AG04449 (cell line): ENCODE measurements at regions not wholly inside any gene's neighbourhood (a gene's known extent, or its start where the extent isn't known, plus 50 kb on each side); places are given as distances from the start of the nearest gene placed in this dataset.
"Not testable (repeated sequence)": the region's sequence is repeated elsewhere in the genome, so short reads cannot be mapped to it uniquely, and the experiment has no call there.

ENCODE experiments used
- CTCF ChIA-PET: fragments of 350-600 bp; formaldehyde crosslinking; extraction: SDS; loops from one replicate; lab custom pipeline; 2021; ENCODE audit warnings: antibody characterized with exemption; lab: Yijun Ruan, JAX
- POLR2A ChIA-PET: fragments of 400-600, 350-600 bp; formaldehyde crosslinking; extraction: SDS; loops from one replicate; lab custom pipeline; 2020; ENCODE audit warnings: antibody characterized with exemption, inconsistent platforms; lab: Yijun Ruan, JAX
- DNase-seq: peaks from one replicate; pipeline ENCODE4 v3.0.0-alpha.2; 2010; ENCODE audit warnings: low read depth, low spot score
- H3K4me3 ChIP-seq: 2 replicates; pipeline ENCODE4 v1.5.1; 2011; ENCODE audit warnings: low read depth, mild to moderate bottlenecking, control low read depth, low read length

DNA sequence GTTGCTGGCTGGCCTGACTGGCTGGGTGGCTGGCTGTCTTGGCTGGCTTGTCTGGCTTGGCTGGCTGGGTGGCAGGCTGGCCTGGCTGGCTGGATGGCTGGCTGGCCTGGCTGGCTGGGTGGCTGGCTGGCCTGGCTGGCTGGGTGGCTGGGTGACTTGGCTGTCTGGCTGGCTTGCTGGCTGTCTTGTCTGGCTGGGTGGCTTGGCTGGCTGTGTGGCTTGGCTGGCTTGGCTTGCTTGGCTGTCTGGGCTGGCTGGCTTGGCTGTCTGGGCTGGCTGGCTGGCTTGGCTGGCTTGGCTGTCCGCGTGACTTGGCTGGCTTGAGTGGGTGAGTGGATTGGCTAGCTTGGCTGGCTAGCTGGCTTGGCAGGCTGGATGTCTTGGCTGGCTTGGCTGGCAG lies 2835.6 kb downstream of the RPIA start:
- DNase-seq, CTCF ChIA-PET, H3K4me3 ChIP-seq, POLR2A ChIA-PET: not testable (repeated sequence)

DNA sequence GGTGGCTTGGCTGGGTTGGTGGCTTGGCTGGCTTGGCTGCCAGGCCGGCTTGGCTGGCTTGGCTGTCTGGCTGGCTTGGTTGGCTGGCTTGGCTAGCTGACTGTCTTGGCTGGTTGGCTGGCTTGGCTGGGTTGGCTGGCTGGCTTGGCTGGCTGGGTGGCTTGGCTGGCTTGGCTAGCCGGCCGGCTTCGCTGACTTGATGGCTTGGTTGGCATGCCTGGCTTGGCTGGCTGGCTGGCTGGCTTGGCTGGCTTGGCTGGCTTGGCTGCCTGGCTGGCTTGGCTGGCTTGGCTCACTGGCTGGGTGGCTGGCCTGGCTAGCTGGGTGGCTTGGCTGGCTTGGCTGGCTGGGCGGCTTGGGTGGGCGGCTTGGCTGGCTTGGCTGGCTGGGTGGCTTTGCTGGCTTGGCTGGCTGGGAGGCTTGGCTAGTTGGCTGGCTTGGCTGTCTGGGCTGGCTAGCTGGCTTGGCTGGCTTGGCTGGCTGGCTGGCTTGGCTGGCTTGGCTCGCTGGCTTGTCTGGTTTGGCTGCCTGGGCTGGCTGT lies 2836.1 kb downstream of the RPIA start:
- POLR2A ChIA-PET, H3K4me3 ChIP-seq, DNase-seq, CTCF ChIA-PET: not testable (repeated sequence)

DNA sequence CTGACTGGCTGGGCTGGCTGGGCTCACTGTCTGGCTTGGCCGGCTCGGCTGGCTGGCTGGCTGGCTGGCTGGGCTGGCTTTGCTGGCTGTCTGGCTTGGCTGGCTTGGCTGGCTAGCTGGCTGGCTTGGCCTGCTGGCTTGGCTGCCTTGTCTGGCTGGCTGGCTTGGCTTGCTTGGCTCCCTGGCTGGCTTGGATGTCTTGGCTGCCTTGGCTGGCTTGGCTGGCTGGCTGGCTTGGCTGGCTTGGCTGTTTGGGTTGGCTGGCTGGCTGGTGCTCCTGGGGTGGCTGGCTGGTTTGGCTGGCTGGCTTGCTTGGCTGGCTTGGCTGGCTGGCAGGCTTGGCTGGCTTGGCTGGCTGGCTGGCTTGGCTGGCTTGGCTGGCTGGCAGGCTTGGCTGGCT lies 2836.9 kb downstream of the RPIA start:
- CTCF ChIA-PET, H3K4me3 ChIP-seq, DNase-seq, POLR2A ChIA-PET: not testable (repeated sequence)

GRCh38 chr2:91536109-91536508 lies 2844.6 kb downstream of the RPIA start:
- DNase-seq, CTCF ChIA-PET, H3K4me3 ChIP-seq, POLR2A ChIA-PET: not testable (repeated sequence)

DNA sequence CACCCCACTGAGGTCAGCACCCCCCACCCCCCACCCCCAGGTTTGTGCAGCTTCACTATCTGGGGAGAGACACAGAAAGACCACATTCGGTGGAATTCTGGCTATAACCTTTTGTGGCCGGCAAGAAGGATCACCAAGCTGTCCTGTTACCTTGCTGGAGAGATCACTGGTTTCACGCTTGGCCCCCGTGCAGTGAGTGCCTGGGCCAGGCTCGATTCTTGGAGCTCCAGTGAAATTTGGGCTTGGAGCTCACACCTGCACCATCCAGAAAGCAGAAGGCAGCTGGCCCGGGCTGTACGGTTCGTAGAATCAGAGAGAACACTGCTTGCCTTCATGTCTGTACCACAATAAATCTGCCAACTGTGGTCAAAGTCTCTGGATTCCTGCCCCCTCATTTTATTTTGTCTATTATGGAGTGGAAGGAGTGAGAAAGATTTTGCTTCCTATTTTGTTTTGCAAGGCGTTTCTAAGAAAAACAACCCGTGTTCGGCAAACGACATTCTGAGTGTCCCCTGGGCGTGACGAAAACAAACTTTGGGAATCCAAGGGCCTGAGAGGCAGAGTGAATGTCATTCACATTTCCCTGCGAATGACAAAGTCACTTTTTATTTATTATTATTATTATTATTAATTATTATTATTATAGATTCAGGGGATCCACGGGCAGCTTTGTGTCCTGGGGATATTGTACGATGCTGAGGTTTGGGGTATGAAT lies 2845.2 kb downstream of the RPIA start:
- H3K4me3 ChIP-seq, CTCF ChIA-PET, POLR2A ChIA-PET, DNase-seq: not testable (repeated sequence)

- CTCF ChIA-PET, H3K4me3 ChIP-seq, POLR2A ChIA-PET, DNase-seq: not testable (repeated sequence)
Measured at GRCh38 chr2:91549316-91549715, 2857.8 kb downstream of the RPIA start.

GRCh38 chr2:91558234-91558633 lies 2866.8 kb downstream of the RPIA start:
- CTCF ChIA-PET, DNase-seq, H3K4me3 ChIP-seq, POLR2A ChIA-PET: not testable (repeated sequence)

DNA sequence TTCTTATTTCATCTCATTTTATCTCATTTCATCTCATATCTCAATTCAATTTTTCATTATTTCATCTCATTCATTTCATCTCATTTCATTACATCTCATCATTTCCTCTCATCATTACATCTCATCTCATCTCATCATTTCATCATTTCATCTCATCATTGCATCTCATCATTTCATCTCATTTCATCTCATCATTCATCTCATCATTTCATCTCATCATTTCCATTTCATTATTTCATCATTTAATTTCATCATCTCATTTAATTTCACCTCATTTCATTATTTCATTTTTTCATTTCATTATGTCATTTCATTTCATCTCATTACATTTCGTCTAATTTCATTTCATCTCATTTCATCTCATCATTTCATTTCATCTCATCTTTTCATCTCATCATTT lies 2867.8 kb downstream of the RPIA start:
- H3K4me3 ChIP-seq, DNase-seq, POLR2A ChIA-PET, CTCF ChIA-PET: not testable (repeated sequence)

- DNase-seq, POLR2A ChIA-PET, H3K4me3 ChIP-seq, CTCF ChIA-PET: not testable (repeated sequence)
Measured at GRCh38 chr2:91559886-91560614, 2868.6 kb downstream of the RPIA start.

DNA sequence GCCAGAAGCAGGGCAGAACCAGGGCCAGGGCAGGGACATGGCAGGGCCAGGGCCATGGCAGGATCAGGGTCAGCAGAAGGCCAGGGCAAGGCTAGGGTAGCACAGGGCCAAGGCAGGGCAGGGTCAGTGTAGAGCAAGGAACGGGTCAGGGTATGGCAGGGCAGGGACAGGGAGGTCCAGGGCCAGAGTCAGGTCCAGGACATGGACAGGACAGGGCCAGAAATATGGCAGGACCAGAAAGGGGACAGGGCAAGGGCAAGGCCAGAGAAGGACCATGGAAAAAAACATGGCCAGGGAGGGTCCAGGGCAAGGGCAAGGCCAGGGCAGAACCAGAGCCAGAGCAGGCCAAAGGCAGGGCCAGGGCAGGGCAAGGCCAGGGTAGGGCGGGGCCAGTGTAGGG lies 2870.7 kb downstream of the RPIA start:
- DNase-seq, POLR2A ChIA-PET, H3K4me3 ChIP-seq, CTCF ChIA-PET: not testable (repeated sequence)

- POLR2A ChIA-PET, DNase-seq, H3K4me3 ChIP-seq, CTCF ChIA-PET: not testable (repeated sequence)
Measured at GRCh38 chr2:91564700-91565099, 2873.2 kb downstream of the RPIA start.

DNA sequence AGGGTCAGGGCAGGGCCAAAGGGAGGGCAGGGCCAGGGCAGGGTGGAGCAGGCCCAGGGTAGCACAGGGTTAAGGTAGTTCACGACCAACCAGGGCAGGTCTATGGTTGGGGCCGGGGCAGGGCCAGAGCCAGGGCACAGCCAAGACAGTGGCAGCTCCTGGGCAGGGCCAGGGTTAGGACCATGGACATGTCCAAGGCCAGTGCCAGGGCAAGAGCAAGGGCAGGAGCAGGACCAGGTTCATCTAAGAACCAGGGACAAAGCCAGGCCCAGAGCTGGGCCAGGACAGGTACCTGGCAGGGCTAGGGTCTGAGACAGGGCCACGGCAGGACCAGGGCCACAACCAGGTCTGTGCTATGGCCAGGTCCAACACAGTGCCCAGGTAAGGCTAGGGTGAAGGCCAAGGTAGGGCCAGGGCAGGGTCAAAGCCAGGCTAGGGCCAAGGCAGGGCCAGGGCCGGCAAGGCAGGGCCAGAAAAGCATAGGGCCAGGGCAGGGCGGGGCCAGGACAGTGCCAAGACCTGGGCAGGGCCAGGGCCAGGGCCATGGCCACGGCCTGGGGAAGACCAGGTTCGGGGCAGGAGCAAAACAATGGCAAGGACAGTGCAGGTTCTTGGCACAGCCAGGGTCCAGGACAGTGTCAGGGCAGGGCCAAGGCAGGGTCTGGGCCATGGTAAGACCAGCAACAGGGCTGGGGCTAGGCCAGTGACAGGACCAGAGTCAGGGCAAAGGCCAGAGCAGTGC lies 2874.4 kb downstream of the RPIA start:
- POLR2A ChIA-PET, CTCF ChIA-PET, H3K4me3 ChIP-seq, DNase-seq: not testable (repeated sequence)

- CTCF ChIA-PET, DNase-seq, POLR2A ChIA-PET, H3K4me3 ChIP-seq: not testable (repeated sequence)
Measured at GRCh38 chr2:91566611-91567010, 2875.1 kb downstream of the RPIA start.

DNA sequence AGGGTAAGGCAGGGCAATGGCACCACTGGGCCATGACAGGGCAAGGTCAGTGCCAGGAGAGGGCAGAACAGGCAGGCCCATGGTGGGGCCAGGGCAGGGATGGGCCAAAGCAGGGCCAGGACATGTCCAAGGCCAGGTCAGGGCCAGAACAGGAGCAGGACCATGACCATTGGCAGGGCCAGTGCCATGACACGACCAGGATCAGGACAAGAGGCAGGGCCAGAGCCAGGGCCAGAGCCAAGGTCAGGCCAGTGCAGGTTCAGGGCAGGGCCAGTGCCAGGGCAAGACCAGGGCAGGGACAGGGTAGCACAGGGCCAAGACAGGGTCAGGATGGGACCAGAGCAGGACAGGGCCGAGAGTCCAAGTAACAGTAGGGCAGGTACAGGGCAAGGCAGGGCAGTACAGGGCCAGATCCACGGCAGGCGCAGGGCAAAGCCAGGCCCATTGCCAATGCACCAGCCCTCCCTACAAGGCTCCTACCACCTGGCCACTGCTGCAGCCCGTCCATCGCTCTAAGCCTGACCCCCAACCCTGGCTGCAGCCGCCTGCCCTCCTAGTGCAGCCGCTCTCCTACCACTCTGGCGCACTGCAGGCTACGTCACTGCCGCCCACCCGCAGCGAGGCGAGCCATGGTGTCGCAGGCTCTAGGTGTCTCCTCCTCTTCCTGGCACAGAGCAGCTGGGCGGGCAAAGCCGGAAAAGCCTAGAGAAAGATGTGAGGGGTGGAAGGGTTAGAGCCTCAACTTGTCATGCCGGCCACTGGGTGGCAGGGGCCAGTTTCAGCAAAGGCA lies 2876.3 kb downstream of the RPIA start:
- POLR2A ChIA-PET, H3K4me3 ChIP-seq, DNase-seq, CTCF ChIA-PET: not testable (repeated sequence)

GRCh38 chr2:91568391-91569338 lies 2877.2 kb downstream of the RPIA start:
- DNase-seq, H3K4me3 ChIP-seq, POLR2A ChIA-PET, CTCF ChIA-PET: not testable (repeated sequence)
